Endometrial microvascular endothelial cells (primary cell): ENCODE measurements at regions not wholly inside any gene's neighbourhood (a gene's known extent, or its start where the extent isn't known, plus 50 kb on each side); places are given as distances from the start of the nearest gene placed in this dataset.

ENCODE experiments used
- in situ Hi-C: cut with HindIII; loops from 2 replicates; pipeline ENCODE4 v1.10.0; 2017; ENCODE audit warnings: low sequenced_read_pairs, low pct_unique_long_range_greater_than_20kb; ENCODE audit errors: inconsistent ontology term

DNA sequence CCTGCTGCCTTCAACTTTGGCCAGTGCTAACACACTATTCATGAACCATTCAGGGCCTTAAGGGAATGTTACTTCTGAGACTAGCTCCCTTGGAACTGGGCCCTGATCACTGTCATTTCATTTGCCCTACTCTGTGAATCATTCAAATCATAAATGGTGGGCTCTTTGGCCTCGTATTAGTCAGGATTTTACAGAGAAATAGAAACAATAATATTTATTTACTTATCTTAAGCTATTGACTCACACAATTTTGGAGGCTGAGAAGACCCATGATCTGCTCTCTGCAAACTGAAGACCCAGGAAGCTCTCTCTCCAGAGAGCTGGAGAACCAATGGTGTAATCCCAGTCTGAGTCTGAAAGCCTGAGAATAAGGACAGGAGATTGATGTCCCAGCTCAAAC lies 398.5 kb downstream of the LRIG3 start:
- in situ Hi-C loops: no loop called here

- in situ Hi-C loops: no loop called here
These were observed 396.9 kb downstream of the LRIG3 start for GRCh38 chr12:58523360-58523759.

- in situ Hi-C loops: loop anchor here (25.0 kb wide), 2 partner anchors 191 to 359 kb away; no protein-coding TSS in a partner anchor
These were observed 392.0 kb downstream of the LRIG3 start for GRCh38 chr12:58528271-58528670.

DNA sequence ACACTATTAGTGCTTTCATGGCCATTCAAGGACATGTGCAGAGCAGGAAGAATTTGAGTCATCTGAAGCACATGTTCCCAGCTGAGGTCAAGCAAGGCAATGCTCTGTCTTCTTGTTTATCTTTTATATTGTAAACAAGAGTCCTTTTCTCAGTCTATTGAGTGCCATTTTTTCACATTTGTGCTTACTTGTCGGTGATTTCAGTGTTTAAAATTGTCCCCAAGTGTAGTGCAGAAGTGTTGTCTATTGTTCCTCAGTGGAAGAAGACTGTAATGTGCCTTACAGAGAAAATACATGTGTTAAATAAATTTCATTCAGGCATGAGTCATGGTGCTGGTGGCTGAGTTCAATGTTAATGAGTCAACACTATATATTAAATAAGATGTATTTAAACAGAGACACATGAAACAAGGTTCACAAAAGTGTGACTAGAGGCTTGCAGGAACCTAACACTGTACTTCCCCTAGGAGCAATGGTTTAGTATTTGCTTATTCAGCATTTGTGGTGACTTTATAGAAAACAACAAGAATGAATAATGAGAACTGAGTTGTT lies 391.1 kb downstream of the LRIG3 start:
- in situ Hi-C loops: loop anchor here (25.0 kb wide), 2 partner anchors 192 to 358 kb away; no protein-coding TSS in a partner anchor

DNA sequence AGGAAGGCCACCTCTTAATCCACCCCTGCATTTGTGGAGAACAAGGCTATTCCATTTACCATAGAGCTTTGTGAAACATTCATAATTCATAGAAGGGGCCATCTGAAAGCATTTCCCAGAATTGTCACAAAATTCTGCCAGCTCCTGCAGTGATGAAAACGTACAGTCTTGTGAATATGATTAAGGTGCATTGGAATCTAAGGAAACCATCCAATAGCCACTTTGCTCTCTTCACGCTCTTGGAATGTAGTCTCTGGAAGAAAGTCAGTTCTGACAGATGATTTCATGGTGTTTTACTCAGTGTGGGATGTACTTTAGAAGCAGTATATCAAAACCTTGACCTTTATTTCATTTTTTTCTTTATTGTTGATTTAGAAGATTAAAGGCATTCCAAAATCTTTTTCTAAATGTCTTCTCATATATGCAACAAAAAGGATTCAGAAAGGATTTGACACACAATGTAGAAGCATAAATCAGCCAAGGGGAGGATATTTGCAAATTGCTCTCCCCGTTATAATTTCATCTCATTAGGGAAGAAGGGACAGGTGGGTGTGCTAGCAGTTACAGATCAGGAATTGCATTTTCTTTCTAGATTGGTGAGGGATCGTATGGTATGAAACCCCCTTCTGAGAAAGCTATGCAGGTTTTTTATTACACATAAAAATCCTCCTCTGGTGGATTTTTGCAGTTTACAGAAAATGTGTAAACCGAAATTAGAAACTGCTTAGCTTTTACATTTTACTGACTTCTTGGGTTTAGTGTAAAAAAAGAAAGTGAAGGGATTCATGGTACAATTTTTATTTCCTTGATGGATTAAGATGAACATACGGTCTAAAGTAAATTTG lies 390.2 kb downstream of the LRIG3 start:
- in situ Hi-C loops: loop anchor here (25.0 kb wide), 2 partner anchors 193 to 357 kb away; no protein-coding TSS in a partner anchor

- in situ Hi-C loops: loop anchor here (25.0 kb wide), 2 partner anchors 193 to 357 kb away; no protein-coding TSS in a partner anchor
These were observed 389.6 kb downstream of the LRIG3 start for GRCh38 chr12:58530742-58531062.

- in situ Hi-C loops: loop anchor here (25.0 kb wide), 2 partner anchors 196 to 354 kb away; no protein-coding TSS in a partner anchor
These were observed 387.3 kb downstream of the LRIG3 start for GRCh38 chr12:58532855-58533608.

- in situ Hi-C loops: loop anchor here (25.0 kb wide), 2 partner anchors 196 to 354 kb away; no protein-coding TSS in a partner anchor
These were observed 386.7 kb downstream of the LRIG3 start for GRCh38 chr12:58533652-58534051.

- in situ Hi-C loops: loop anchor here (25.0 kb wide), 2 partner anchors 200 to 350 kb away; no protein-coding TSS in a partner anchor
These were observed 383.0 kb downstream of the LRIG3 start for GRCh38 chr12:58537278-58537677.

GRCh38 chr12:58539295-58539694 lies 381.0 kb downstream of the LRIG3 start:
- in situ Hi-C loops: loop anchor here (25.0 kb wide), 2 partner anchors 202 to 348 kb away; no protein-coding TSS in a partner anchor

DNA sequence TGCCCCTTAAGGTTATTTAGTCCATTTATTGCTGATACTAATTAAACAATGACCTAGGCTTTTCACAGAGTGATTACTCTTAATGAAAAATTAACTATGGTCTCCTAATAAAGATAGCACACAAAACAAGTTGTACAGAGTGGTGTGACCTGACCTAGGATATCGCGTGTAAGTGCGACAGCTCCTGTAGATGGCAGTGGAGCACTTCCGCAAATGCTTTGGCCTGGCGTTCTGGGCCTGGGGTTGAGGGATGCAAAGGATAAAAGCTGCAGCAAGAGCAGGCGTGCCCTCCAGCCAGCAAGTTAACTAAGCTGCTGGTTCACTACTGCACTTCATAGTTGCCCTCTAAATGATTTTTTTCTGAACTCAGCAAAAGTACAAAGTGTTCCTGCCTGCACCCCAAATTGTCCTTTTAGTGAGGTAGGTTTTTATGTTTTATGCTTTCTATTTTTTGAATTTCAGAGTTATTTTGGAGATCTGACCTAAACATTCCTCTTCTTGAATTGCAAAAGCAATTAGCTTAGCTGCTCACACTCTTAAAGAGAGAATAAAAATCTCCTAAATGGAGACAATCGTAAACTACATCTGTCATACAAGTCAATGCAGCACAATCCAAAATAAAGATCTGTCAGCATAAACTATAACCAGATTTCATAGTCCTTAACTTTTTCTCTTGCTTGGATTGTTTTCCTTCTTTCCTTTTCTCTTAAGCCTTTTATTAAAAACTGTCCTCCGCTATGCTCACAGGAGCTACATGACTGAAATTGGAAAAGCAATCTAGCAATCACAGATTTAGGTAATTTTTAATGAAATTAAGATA lies 379.6 kb downstream of the LRIG3 start:
- in situ Hi-C loops: loop anchor here (25.0 kb wide), 2 partner anchors 203 to 347 kb away; no protein-coding TSS in a partner anchor

- in situ Hi-C loops: loop anchor here (25.0 kb wide), 2 partner anchors 204 to 346 kb away; no protein-coding TSS in a partner anchor
These were observed 379.0 kb downstream of the LRIG3 start for GRCh38 chr12:58541300-58541690.

GRCh38 chr12:58544281-58544680 lies 376.0 kb downstream of the LRIG3 start:
- in situ Hi-C loops: loop anchor here (25.0 kb wide), 2 partner anchors 207 to 343 kb away; no protein-coding TSS in a partner anchor

DNA sequence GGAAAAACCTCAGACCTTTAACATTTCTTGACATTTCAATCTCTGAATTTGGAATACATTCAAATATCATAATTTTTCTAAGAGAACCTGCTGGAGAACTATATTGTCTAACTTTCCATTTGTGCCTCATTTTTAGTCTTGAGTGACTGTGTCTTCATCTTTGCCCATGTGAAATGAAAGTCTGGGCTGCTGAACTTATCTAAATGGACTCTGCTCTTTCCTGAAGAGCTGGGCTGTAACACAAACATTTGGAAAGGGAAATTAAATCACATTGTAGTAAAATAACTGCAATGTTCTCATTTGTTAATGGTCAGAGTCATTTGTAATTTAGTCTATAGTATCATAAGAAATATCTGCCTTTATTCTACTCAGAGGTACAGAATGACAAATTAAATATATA lies 373.1 kb downstream of the LRIG3 start:
- in situ Hi-C loops: loop anchor here (25.0 kb wide), 2 partner anchors 210 to 340 kb away; no protein-coding TSS in a partner anchor

DNA sequence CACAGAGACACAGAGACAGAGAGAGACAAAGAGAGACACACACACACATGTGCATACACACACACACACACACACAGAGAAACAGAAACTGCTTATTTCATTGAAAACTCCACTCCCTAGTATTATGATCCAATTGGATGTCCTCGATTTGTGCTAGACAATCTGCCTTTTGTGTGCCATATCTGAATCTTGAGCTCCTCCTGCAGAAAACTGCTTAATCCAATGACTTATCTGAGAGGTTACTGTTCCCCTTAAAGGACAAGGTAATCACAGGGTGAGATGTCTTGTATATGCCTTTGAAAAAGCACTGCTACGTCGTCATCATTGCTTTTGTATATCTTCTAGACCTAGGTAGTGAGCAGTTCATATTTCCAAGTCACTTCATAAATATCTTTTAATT lies 371.5 kb downstream of the LRIG3 start:
- in situ Hi-C loops: loop anchor here (25.0 kb wide), 2 partner anchors 212 to 338 kb away; no protein-coding TSS in a partner anchor

- in situ Hi-C loops: no loop called here
These were observed 365.7 kb downstream of the LRIG3 start for GRCh38 chr12:58554522-58555157.

DNA sequence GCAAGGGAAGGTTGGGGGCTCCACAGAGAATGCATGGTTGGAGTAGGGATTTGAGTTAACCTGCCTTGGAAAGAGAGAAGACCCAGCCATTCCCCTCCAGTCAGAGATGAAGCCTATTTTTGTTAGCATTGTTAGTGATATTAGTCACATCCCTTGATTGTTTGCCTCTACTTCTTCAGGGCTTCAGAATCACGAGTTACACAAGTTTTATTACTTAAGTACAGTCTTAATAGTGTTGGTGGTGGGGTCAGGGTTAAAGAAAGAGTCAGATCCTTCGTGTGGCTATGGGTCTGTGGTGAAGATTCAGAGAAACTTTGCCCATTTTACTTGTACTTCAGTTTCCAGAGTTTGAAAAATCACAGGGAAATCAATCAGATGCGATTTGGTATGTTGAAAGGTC lies 363.1 kb downstream of the LRIG3 start:
- in situ Hi-C loops: no loop called here

DNA sequence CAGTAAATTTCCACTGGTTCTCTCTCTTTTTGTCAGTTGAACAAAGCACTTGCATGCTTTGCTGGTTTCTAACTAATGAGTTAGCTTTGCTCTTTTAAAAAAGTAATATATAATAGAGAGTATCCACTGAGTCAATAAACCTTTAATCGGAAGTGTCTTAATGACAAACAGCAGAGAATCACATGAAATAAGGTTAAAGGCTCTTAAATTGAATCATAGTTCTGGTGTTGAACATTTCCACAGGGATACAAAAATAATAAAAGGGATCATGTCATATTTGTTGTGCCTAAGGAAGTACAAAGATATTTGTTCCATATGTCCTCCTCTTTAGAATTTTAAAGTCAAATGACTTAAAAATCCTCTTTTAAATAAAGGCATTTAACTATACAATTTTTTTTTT lies 362.6 kb downstream of the LRIG3 start:
- in situ Hi-C loops: no loop called here
